Esophagus (tissue), 2 donors: ENCODE measurements at regions not wholly inside any gene's neighbourhood (a gene's known extent, or its start where the extent isn't known, plus 50 kb on each side); places are given as distances from the start of the nearest gene placed in this dataset.
"Not testable (repeated sequence)": the region's sequence is repeated elsewhere in the genome, so short reads cannot be mapped to it uniquely, and the experiment has no call there.

Experiments
- H3K27ac ChIP-seq, 2 donors: one replicate each; pipeline ENCODE4 v1.5.1; 2013; ENCODE audit warnings: low read depth in 2 of 2, mild to moderate bottlenecking in 2 of 2, inconsistent platforms in 1 of 2, low read length in 1 of 2, moderate library complexity in 1 of 2
- H3K27me3 ChIP-seq, 2 donors: one replicate each; pipeline ENCODE4 v1.6.1; 2013; ENCODE audit warnings: low read length in 2 of 2, control low read depth in 1 of 2, mild to moderate bottlenecking in 1 of 2; ENCODE audit not compliant: insufficient read depth in 2 of 2, control insufficient read depth in 1 of 2
- H3K36me3 ChIP-seq, 2 donors: one replicate each; pipeline ENCODE4 v1.6.1; 2013; ENCODE audit warnings: low read length in 1 of 2; ENCODE audit not compliant: control insufficient read depth in 2 of 2, insufficient read depth in 2 of 2
- H3K4me1 ChIP-seq, 2 donors: one replicate each; pipeline ENCODE4 v1.6.1; 2013; ENCODE audit warnings: low read length in 1 of 2; ENCODE audit not compliant: control insufficient read depth in 2 of 2, insufficient read depth in 2 of 2
- H3K4me3 ChIP-seq, 2 donors: one replicate each; pipeline ENCODE4 v1.5.1; 2013; ENCODE audit warnings: low read length in 2 of 2, mild to moderate bottlenecking in 2 of 2, low read depth in 1 of 2, moderate library complexity in 1 of 2
- H3K9me3 ChIP-seq, 2 donors: one replicate each; pipeline ENCODE4 v1.6.1; 2013; ENCODE audit warnings: mild to moderate bottlenecking in 2 of 2, low read depth in 1 of 2, low read length in 1 of 2, moderate library complexity in 1 of 2; ENCODE audit not compliant: control insufficient read depth in 2 of 2, insufficient read depth in 1 of 2
- WGBS, 2 donors: extraction: QIAGEN DNeasy Blood & Tissue Kit; methylation state at CpG; one replicate each; pipeline ENCODE4 v1.1.7; 2013; 5-methylcytosine and 5-hydroxymethylcytosine counted together
- donor health status: healthy with polysubstance abuse.
- donor health status: Bipolar disorder and iron deficiency.

DNA sequence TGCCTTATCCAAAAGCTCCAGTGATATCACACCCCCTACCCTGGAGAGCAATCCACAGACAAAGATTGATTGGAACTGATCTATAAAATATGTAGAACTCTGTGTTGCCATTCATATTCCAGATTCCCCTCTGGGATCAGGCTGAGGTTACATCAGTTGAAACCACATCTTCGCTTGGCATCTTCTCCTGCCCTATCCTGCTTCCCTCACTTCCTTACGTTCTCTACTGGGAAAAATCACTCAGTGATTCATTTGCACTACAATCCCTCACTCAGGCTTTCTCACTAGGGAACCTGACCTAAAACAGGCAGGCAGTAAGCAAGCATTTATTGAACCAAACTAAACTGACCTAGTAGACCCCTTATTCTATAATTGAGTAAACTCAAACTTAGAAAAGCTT is 111.7 kb downstream of the ESM1 start:
- no peaks in the 10 kb centered on the region for H3K36me3 ChIP-seq
- no peak overlapping the region for H3K27ac ChIP-seq
- WGBS, 2 donors, result 83 to 86% methylated on average over 2 of the region's 2 CpGs
- H3K4me1 ChIP-seq, result no peaks in the 10 kb centered on the region
- H3K27me3 ChIP-seq, result no peaks in the 10 kb centered on the region
- H3K9me3 ChIP-seq, result no peaks in the 10 kb centered on the region
- H3K4me3 ChIP-seq, result no peak overlapping the region

- H3K27me3 ChIP-seq, result no peaks in the 10 kb centered on the region
- no peak overlapping the region for H3K4me3 ChIP-seq
- H3K9me3 ChIP-seq, result no peaks in the 10 kb centered on the region
- WGBS, 2 donors, result 90 to 94% methylated on average over 1 of the region's 1 CpG
- H3K27ac ChIP-seq, result no peak overlapping the region
- no peaks in the 10 kb centered on the region for H3K4me1 ChIP-seq
- no peaks in the 10 kb centered on the region for H3K36me3 ChIP-seq
Measured at GRCh38 chr5:54872810-54873209, 112.6 kb downstream of the ESM1 start.

GRCh38 chr5:54870271-54870670 is 115.1 kb downstream of the ESM1 start:
- Histone ChIP-seq H3K9me3 (no peaks in the 10 kb centered on the region), H3K27me3 (no peaks in the 10 kb centered on the region), H3K4me1 (no peaks in the 10 kb centered on the region), H3K27ac (no peak overlapping the region), H3K4me3 (no peak overlapping the region), H3K36me3 (no peaks in the 10 kb centered on the region)
- WGBS, 2 donors, result 82 to 83% methylated on average over 3 of the region's 3 CpGs

GRCh38 chr5:54869691-54870090 is 115.7 kb downstream of the ESM1 start:
- no peak overlapping the region for H3K27ac ChIP-seq
- 92 to 96% methylated on average over 1 of the region's 1 CpG for whole genome bisulfite sequencing, 2 donors
- H3K4me3 ChIP-seq, result no peak overlapping the region
- no peaks in the 10 kb centered on the region for H3K4me1 ChIP-seq
- no peaks in the 10 kb centered on the region for H3K36me3 ChIP-seq
- no peaks in the 10 kb centered on the region for H3K9me3 ChIP-seq
- no peaks in the 10 kb centered on the region for H3K27me3 ChIP-seq

DNA sequence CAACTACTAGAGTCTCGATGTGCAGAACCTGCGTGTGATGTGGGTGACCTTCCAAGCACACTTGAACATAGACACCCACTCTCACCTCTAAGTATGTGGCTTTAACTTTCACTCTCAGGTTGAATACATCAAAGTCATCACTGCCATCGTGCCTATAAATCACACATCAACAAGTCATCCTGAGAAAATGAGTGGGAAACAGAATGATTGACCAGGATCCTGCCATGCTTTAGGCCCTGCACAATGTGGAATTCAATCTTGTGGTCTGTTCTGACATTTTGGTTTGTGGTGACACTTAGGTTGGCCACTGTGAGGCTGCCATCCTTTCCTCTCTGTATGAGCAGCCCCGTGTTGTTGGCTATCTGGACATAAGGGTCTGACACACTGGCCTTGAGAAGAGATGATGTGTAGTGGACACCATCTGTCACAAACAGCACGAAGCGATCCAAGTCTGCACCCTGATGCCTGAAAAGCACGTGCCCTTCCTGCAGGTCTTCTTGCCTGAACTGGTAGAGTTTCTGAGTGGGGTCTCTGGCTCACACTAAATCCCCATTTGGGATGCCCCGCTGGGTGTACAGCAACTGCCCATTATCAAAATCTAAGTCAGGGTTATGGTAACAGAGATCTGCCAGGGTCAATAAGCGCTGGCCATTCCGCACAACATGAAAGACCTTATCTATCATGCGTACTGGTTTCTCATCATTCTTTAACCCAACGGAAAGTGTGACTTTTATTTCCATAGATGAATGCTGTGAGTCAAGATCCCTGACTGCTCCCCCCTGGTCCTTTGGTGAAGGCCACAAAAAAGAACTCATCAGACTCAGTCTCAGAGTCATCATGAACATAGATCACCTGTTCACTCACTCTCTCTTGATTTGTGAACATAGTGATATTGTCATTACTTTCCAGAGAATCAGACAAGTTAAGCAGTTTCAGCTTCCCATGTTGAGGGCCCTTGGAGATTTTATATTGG is 116.6 kb downstream of the ESM1 start:
- no peaks in the 10 kb centered on the region for H3K9me3 ChIP-seq
- H3K27me3 ChIP-seq, result no peaks in the 10 kb centered on the region
- H3K4me1 ChIP-seq, result no peaks in the 10 kb centered on the region
- WGBS, 2 donors, result 76 to 84% methylated on average over 12 of the region's 12 CpGs
- no peak overlapping the region for H3K4me3 ChIP-seq
- no peaks in the 10 kb centered on the region for H3K36me3 ChIP-seq
- no peak overlapping the region for H3K27ac ChIP-seq

DNA sequence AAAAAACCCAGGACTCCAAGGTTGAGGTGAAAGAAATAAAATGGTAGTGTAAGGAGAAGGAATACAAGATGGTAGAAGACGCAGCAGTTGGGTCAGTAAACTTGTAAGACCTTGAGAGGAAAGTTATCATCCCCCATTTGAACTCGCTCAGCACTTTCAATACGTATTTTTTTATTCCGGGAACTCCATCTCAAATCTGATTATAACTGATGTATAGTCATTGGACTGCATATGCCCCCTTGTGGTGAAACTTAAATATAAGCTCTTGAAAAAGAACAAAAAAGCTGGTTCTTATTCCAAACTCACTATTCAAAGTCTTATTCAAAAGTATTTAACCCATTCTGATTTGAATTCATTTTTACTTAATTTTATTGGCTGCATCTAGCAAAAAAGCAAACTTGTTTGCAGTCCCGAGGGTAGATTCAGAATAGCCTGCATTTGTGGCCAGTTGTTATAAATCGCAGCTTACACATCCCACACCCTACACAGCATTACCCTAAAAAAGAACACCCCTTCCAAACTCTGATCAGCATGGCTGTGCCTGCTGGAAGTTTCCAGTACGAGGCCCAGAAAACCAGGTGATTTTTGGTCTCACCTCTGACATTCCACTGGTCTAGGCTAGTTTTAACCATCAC is 118.0 kb downstream of the ESM1 start:
- H3K36me3 ChIP-seq, result no peaks in the 10 kb centered on the region
- H3K27ac ChIP-seq, result no peak overlapping the region
- no peaks in the 10 kb centered on the region for H3K27me3 ChIP-seq
- WGBS, 2 donors, result 21% methylated on average over 7 of the region's 7 CpGs
- H3K4me1 ChIP-seq, result no peaks in the 10 kb centered on the region
- no peaks in the 10 kb centered on the region for H3K9me3 ChIP-seq
- H3K4me3 ChIP-seq, result no peak overlapping the region

- 93 to 94% methylated on average over 33 to 44 of the region's 44 CpGs for whole genome bisulfite sequencing, 2 donors
- H3K4me1 ChIP-seq, H3K4me3 ChIP-seq, H3K27me3 ChIP-seq, H3K27ac ChIP-seq, H3K9me3 ChIP-seq, H3K36me3 ChIP-seq: not testable (repeated sequence)
Measured at GRCh38 chr5:54864911-54865515, 120.4 kb downstream of the ESM1 start.

GRCh38 chr5:54862036-54862435 is 123.4 kb downstream of the ESM1 start:
- 67 to 68% methylated on average over 7 of the region's 7 CpGs for WGBS, 2 donors
- H3K9me3 ChIP-seq, result peaks cover 0 to 2% of the 10 kb centered on the region in 2 donors
- no peaks in the 10 kb centered on the region for H3K36me3 ChIP-seq
- H3K4me1 ChIP-seq, result no peaks in the 10 kb centered on the region
- no peak overlapping the region for H3K27ac ChIP-seq
- no peak overlapping the region for H3K4me3 ChIP-seq
- H3K27me3 ChIP-seq, result no peaks in the 10 kb centered on the region

- Histone ChIP-seq H3K27me3 (no peaks in the 10 kb centered on the region), H3K4me3 (no peak overlapping the region), H3K27ac (no peak overlapping the region), H3K36me3 (no peaks in the 10 kb centered on the region), H3K4me1 (no peaks in the 10 kb centered on the region), H3K9me3 (peaks cover 2% of the 10 kb centered on the region in 2 donors)
- WGBS, 2 donors, result 40 to 42% methylated on average over 5 of the region's 5 CpGs
Measured at GRCh38 chr5:54861212-54861894, 124.0 kb downstream of the ESM1 start.
